Ovary (tissue), 7 donors: ENCODE measurements at regions not wholly inside any gene's neighbourhood (a gene's known extent, or its start where the extent isn't known, plus 50 kb on each side); places are given as distances from the start of the nearest gene placed in this dataset.

ENCODE experiments used
- DNase-seq, 5 donors: peaks; one replicate each; pipeline ENCODE4 v3.0.0-alpha.2; 2019 to 2020
- H3K27ac ChIP-seq, 2 donors: fragments of 200-600 bp; one replicate each; pipeline versions ENCODE4 v1.5.1 to v1.8.0; 2019 to 2022
- H3K27me3 ChIP-seq: fragments of 200-600 bp; one replicate; pipeline ENCODE4 v1.8.0; 2022
- H3K36me3 ChIP-seq: fragments of 200-600 bp; sonication (generic); one replicate; pipeline ENCODE4 v1.5.1; 2019
- H3K4me1 ChIP-seq: one replicate; pipeline ENCODE4 v1.8.1; 2013; ENCODE audit warnings: mild to moderate bottlenecking, moderate library complexity; ENCODE audit not compliant: insufficient read depth
- H3K4me3 ChIP-seq: fragments of 200-600 bp; sonication (generic); one replicate; pipeline ENCODE4 v1.5.1; 2017
- H3K9me3 ChIP-seq, 2 donors: fragments of 200-600 bp in 1 of 2; sonication (generic) in 1 of 2; one replicate each; pipeline versions ENCODE4 v1.5.1 to v1.8.1; 2013 to 2019; ENCODE audit warnings: mild to moderate bottlenecking in 1 of 2, moderate library complexity in 1 of 2
- CTCF ChIP-seq, 3 donors: fragments of 450-650 bp in 2 of 3; fragments of 200-600 bp in 1 of 3; IDR thresholded peaks; one replicate each; pipeline versions ENCODE4 v1.5.1 to v1.8.0; 2016 to 2022; ENCODE audit warnings: antibody characterized with exemption in 3 of 3, mild to moderate bottlenecking in 1 of 3
- EP300 ChIP-seq: sonication (generic); formaldehyde crosslinking; IDR thresholded peaks from one replicate; pipeline ENCODE4 v1.6.1; 2017; ENCODE audit warnings: antibody characterized with exemption
- POLR2A ChIP-seq: fragments of 450-650 bp; IDR thresholded peaks from one replicate; pipeline ENCODE4 v1.6.1; 2017; ENCODE audit warnings: antibody characterized with exemption, mild to moderate bottlenecking, moderate library complexity
- WGBS, 3 donors: extraction: QIAGEN DNeasy Blood & Tissue Kit in 1 of 3; methylation state at CpG; one replicate each; pipeline versions ENCODE4 v1.1.5 to v1.1.7; 2013 to 2017; 5-methylcytosine and 5-hydroxymethylcytosine counted together
- intact Hi-C, 4 donors: fragments of 100-400 bp; cut with DNase I; formaldehyde crosslinking; loops; one replicate each; pipeline versions ENCODE4 v1.11.0 to v1.15.1; 2022 to 2023
- donor health status: DM: no; HTN: no; CAD: no; lungs with moderate emphysema.
- donor health status: DM: no; HTN: no; CAD: no.
- donor health status: Bipolar disorder and iron deficiency.
- donor health status: DM: no; HTN: no; CAD: no.
- donor health status: DM: yes; HTN: yes; CAD: no.

- intact Hi-C loops = no loop called here
- no peak for DNase-seq
- H3K4me1 ChIP-seq = no peaks in the 10 kb centered on the region
- H3K27me3 ChIP-seq = no peaks in the 10 kb centered on the region
- no peaks in the 10 kb centered on the region for H3K9me3 ChIP-seq
- 79 to 92% (median 92%) methylated on average over 3 of the region's 3 CpGs for WGBS, 3 donors
- H3K36me3 ChIP-seq = no peaks in the 10 kb centered on the region
- no peak overlapping the region for H3K27ac ChIP-seq
- TF ChIP-seq EP300 (no peak), CTCF (IDR thresholded peaks at IDR 0.05) (no peak), POLR2A (no peak)
- no peak overlapping the region for H3K4me3 ChIP-seq
These were observed 179.9 kb upstream of the SERP2 start for GRCh38 chr13:44193731-44194130.

DNA sequence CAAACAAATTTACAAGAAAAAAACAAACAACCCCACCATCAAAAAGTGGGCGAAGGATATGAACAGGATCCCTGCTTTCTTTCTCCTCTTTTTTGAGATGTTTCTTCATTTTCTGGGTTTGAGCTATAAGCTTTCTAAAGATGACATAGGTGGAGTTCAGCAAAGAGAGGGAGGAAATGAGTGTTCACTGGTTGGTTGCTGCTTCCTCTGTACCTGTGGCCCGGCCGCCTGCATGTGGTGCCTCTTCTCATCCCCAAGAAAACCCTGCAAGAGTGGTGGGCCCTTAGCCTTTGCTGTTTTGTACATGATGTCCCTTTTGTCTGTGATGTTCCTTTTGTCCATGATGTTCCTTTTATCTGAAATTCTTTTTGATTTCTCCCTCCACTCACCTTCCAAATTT is 178.4 kb upstream of the SERP2 start:
- no peak for TF ChIP-seq POLR2A
- TF ChIP-seq EP300 = no peak
- TF ChIP-seq CTCF (IDR thresholded peaks at IDR 0.05) = no peak
- Histone ChIP-seq H3K9me3 (no peaks in the 10 kb centered on the region), H3K27me3 (no peaks in the 10 kb centered on the region), H3K27ac (no peak overlapping the region), H3K36me3 (no peaks in the 10 kb centered on the region), H3K4me3 (no peak overlapping the region), H3K4me1 (no peaks in the 10 kb centered on the region)
- DNase-seq = no peak
- intact Hi-C loops = no loop called here
- WGBS, 3 donors = 77 to 98% (median 77%) methylated on average over 3 of the region's 3 CpGs

- 74 to 96% (median 96%) methylated on average over 1 of the region's 1 CpG for WGBS, 3 donors
- TF ChIP-seq EP300 (no peak), CTCF (IDR thresholded peaks at IDR 0.05) (no peak), POLR2A (no peak)
- no peaks in the 10 kb centered on the region for H3K36me3 ChIP-seq
- no peak overlapping the region for H3K4me3 ChIP-seq
- no peaks in the 10 kb centered on the region for H3K4me1 ChIP-seq
- no peaks in the 10 kb centered on the region for H3K27me3 ChIP-seq
- no peaks in the 10 kb centered on the region for H3K9me3 ChIP-seq
- DNase-seq = no peak
- no peak overlapping the region for H3K27ac ChIP-seq
- intact Hi-C loops = no loop called here
These were observed 177.3 kb upstream of the SERP2 start for GRCh38 chr13:44196196-44196751.

DNA sequence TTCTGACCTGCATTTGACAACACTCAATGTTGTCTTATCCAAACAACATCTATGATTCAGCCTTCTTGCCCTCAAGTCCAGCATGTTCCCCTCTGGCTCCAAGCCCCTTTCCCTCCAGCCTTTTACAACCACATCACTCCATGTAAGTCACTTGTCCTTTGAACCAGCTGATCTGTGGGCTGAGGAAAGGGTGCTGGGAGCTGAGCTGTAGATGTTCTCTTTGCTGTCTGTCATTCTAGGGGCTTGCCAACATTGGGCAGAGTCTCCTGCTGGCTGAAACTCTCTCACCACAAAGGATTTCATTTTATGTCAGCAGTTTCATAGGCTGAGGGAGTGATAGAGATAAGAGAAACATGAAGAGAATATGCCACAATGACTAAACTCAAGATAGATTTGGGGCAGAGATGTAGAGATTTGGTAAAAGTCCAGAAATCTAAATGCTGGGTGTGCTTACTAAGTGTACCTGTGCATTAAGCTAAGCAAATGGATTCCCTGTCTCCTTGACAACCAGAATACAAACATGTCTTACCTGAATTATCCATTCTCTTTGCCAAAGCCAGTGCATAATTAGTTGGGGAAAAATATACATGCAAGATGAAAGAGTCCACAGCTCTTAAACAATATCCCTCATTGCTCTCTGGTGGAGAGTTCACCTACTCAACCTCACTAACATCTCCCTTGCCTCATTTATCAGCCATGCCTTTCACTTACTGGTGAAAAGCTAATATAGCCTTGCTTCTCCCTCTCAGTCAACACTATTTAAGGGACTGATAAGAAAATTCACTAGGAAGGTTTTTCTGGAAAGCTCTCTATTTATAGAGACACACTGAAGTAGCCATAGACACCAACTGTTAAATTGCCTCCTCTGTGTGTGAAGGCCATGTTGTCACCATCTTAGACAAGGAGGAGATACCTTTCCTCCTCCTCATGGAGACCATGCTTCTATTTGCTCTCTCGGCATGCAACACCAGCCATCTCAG is 175.5 kb upstream of the SERP2 start:
- TF ChIP-seq EP300 (no peak), CTCF (IDR thresholded peaks at IDR 0.05) (no peak), POLR2A (no peak)
- no peaks in the 10 kb centered on the region for H3K36me3 ChIP-seq
- 74 to 96% (median 80%) methylated on average over 1 of the region's 1 CpG for WGBS, 3 donors
- no peak overlapping the region for H3K27ac ChIP-seq
- intact Hi-C loops = no loop called here
- H3K27me3 ChIP-seq = no peaks in the 10 kb centered on the region
- no peaks in the 10 kb centered on the region for H3K4me1 ChIP-seq
- DNase-seq = no peak
- no peak overlapping the region for H3K4me3 ChIP-seq
- H3K9me3 ChIP-seq = no peaks in the 10 kb centered on the region
